HG03521 (cell line): ENCODE measurements at regions not wholly inside any gene's neighbourhood (a gene's known extent, or its start where the extent isn't known, plus 50 kb on each side); places are given as distances from the start of the nearest gene placed in this dataset.
"Not testable (repeated sequence)": the region's sequence is repeated elsewhere in the genome, so short reads cannot be mapped to it uniquely, and the experiment has no call there.

Experiments used
- ATAC-seq: cut with Tn5 transposase; IDR thresholded peaks from one replicate; pipeline ENCODE4 v1.9.1; 2021; ENCODE audit warnings: mild to moderate bottlenecking, moderate library complexity; ENCODE audit not compliant: unreplicated experiment

GRCh38 chr21:39006571-39007311 is 176.5 kb downstream of the PSMG1 start:
- no peak for ATAC-seq

- ATAC-seq = no peak
These were observed 177.8 kb downstream of the PSMG1 start for GRCh38 chr21:39005502-39005787.

GRCh38 chr21:39004634-39005501 is 178.4 kb downstream of the PSMG1 start:
- no peak for ATAC-seq

GRCh38 chr21:39003982-39004633 is 179.1 kb downstream of the PSMG1 start:
- no peak for ATAC-seq

- ATAC-seq = no peak
These were observed 181.9 kb downstream of the PSMG1 start for GRCh38 chr21:39001341-39001740.

GRCh38 chr21:39000496-39000895 is 182.8 kb downstream of the PSMG1 start:
- no peak for ATAC-seq

GRCh38 chr21:38999161-38999560 is 184.1 kb downstream of the PSMG1 start:
- ATAC-seq = no peak

- not testable (repeated sequence) for ATAC-seq
These were observed 185.0 kb downstream of the PSMG1 start for GRCh38 chr21:38998281-38998680.

GRCh38 chr21:38997843-38998175 is 185.4 kb downstream of the PSMG1 start:
- ATAC-seq = not testable (repeated sequence)

- ATAC-seq = no peak
These were observed 186.0 kb downstream of the PSMG1 start for GRCh38 chr21:38997051-38997842.

- ATAC-seq = no peak
These were observed 186.9 kb downstream of the PSMG1 start for GRCh38 chr21:38996355-38996754.

GRCh38 chr21:38995731-38996130 is 187.5 kb downstream of the PSMG1 start:
- no peak for ATAC-seq

GRCh38 chr21:38995071-38995669 is 188.1 kb downstream of the PSMG1 start:
- no peak for ATAC-seq

- no peak for ATAC-seq
These were observed 188.3 kb downstream of the ETS2 start for GRCh38 chr21:38994042-38994441.

- no peak for ATAC-seq
These were observed 187.8 kb downstream of the ETS2 start for GRCh38 chr21:38993561-38993960.

GRCh38 chr21:38992737-38993136 is 187.0 kb downstream of the ETS2 start:
- no peak for ATAC-seq

- no peak for ATAC-seq
These were observed 184.7 kb downstream of the ETS2 start for GRCh38 chr21:38990424-38990794.

GRCh38 chr21:38989745-38990423 is 184.2 kb downstream of the ETS2 start:
- no peak for ATAC-seq

GRCh38 chr21:38989379-38989744 is 183.6 kb downstream of the ETS2 start:
- no peak for ATAC-seq
